SU-DHL-6 (cell line): ENCODE measurements at regions not wholly inside any gene's neighbourhood (a gene's known extent, or its start where the extent isn't known, plus 50 kb on each side); places are given as distances from the start of the nearest gene placed in this dataset.

Experiments used
- H2AFZ ChIP-seq: fragments of 200-600 bp; sonication (generic); 2 replicates; pipeline ENCODE4 v1.6.1; 2014; ENCODE audit warnings: low read depth, mild to moderate bottlenecking, moderate library complexity, mixed read lengths, antibody characterized with exemption, low read length; ENCODE audit not compliant: severe bottlenecking
- H3F3A ChIP-seq: fragments of 200-600 bp; shearing (Covaris generic); 2 replicates; pipeline ENCODE4 v1.6.0; 2016; ENCODE audit warnings: antibody characterized with exemption, mild to moderate bottlenecking; ENCODE audit not compliant: insufficient read depth
- H3K27ac ChIP-seq: fragments of 200-600 bp; sonication (generic); 2 replicates; pipeline ENCODE4 v1.5.1; 2016; ENCODE audit warnings: low read depth, mild to moderate bottlenecking, low read length, moderate library complexity, mixed read lengths
- H3K27me3 ChIP-seq: fragments of 200-600 bp; sonication (generic), shearing (Covaris generic); 2 replicates; pipeline ENCODE4 v1.6.0; 2014; ENCODE audit warnings: mild to moderate bottlenecking, low read length
- H3K36me3 ChIP-seq: fragments of 200-600 bp; sonication (generic); 2 replicates; pipeline ENCODE4 v1.6.1; 2014; ENCODE audit warnings: mild to moderate bottlenecking, low read length, mixed read lengths
- H3K4me2 ChIP-seq: fragments of 300-600, 200-600 bp; shearing (Covaris generic), sonication (generic); 2 replicates; pipeline ENCODE4 v1.6.0; 2014; ENCODE audit warnings: low read length, low read depth, mild to moderate bottlenecking; ENCODE audit not compliant: poor library complexity, severe bottlenecking
- H3K4me3 ChIP-seq: fragments of 200-600 bp; sonication (generic); 2 replicates; pipeline ENCODE4 v1.5.1; 2014; ENCODE audit warnings: antibody characterized with exemption, low read length, mild to moderate bottlenecking, mixed read lengths; ENCODE audit not compliant: insufficient read depth, poor library complexity, severe bottlenecking
- H3K79me2 ChIP-seq: fragments of 200-600 bp; sonication (generic); 2 replicates; pipeline ENCODE4 v1.6.1; 2014; ENCODE audit warnings: mild to moderate bottlenecking, low read length, moderate library complexity; ENCODE audit not compliant: insufficient read depth
- H3K9ac ChIP-seq: fragments of 200-600 bp; sonication (generic); 2 replicates; pipeline ENCODE4 v1.7.0; 2014; ENCODE audit warnings: mild to moderate bottlenecking, low read length
- H3K9me2 ChIP-seq: fragments of 200-600 bp; sonication (generic); replicated peaks from 2 replicates; pipeline ENCODE4 v1.6.1; 2014; ENCODE audit warnings: low read length; ENCODE audit not compliant: insufficient read depth
- H3K9me3 ChIP-seq: fragments of 200-600 bp; sonication (generic); 2 replicates; pipeline ENCODE4 v1.6.1; 2014; ENCODE audit warnings: low read length, mixed read lengths; ENCODE audit not compliant: insufficient read depth
- H4K20me1 ChIP-seq: fragments of 200-600 bp; sonication (generic); 2 replicates; pipeline ENCODE4 v1.6.1; 2014; ENCODE audit warnings: low read depth, mild to moderate bottlenecking, antibody characterized with exemption, low read length, moderate library complexity, mixed read lengths
- CTCF ChIP-seq: fragments of 200-600 bp; sonication (generic); IDR thresholded peaks from one replicate; pipeline ENCODE4 v1.5.1; 2017; ENCODE audit warnings: antibody characterized with exemption, mild to moderate bottlenecking, low read length, moderate library complexity; ENCODE audit not compliant: insufficient read depth, poor library complexity, severe bottlenecking
- EZH2phosphoT487 ChIP-seq: fragments of 200-600 bp; sonication (generic), shearing (Covaris generic); conservative IDR thresholded peaks from 2 replicates; pipeline ENCODE4 v1.6.1; 2018; ENCODE audit warnings: mild to moderate bottlenecking, antibody characterized with exemption, low read length, moderate library complexity, mixed read lengths

GRCh38 chr16:85180047-85180826, 68.0 kb upstream of the CIBAR2 start:
- H3K9me2 ChIP-seq: no peaks in the 10 kb centered on the region
- H3K79me2 ChIP-seq: no peaks in the 10 kb centered on the region
- TF ChIP-seq CTCF: no peak
- no peak for TF ChIP-seq EZH2phosphoT487
- no peak overlapping the region for H2AFZ ChIP-seq
- H3K36me3 ChIP-seq: no peaks in the 10 kb centered on the region
- H3K4me2 ChIP-seq: no peak overlapping the region
- H3K27ac ChIP-seq: no peak overlapping the region
- no peaks in the 10 kb centered on the region for H4K20me1 ChIP-seq
- H3K9me3 ChIP-seq: no peaks in the 10 kb centered on the region; the same call in 1 of the 2 replicates
- no peak overlapping the region for H3K4me3 ChIP-seq
- H3K27me3 ChIP-seq: no peaks in the 10 kb centered on the region
- H3F3A ChIP-seq: no peaks in the 10 kb centered on the region
- H3K9ac ChIP-seq: no peak overlapping the region

- H3K79me2 ChIP-seq: no peaks in the 10 kb centered on the region
- no peaks in the 10 kb centered on the region for H4K20me1 ChIP-seq
- H3K27ac ChIP-seq: no peak overlapping the region
- no peaks in the 10 kb centered on the region; the same call in 1 of the 2 replicates for H3K9me3 ChIP-seq
- H3K36me3 ChIP-seq: no peaks in the 10 kb centered on the region
- H3K4me3 ChIP-seq: no peak overlapping the region
- no peaks in the 10 kb centered on the region for H3K27me3 ChIP-seq
- no peak overlapping the region for H3K9ac ChIP-seq
- TF ChIP-seq EZH2phosphoT487 (no peak), CTCF (no peak)
- no peak overlapping the region for H3K4me2 ChIP-seq
- no peak overlapping the region for H2AFZ ChIP-seq
- H3F3A ChIP-seq: no peaks in the 10 kb centered on the region
- no peaks in the 10 kb centered on the region for H3K9me2 ChIP-seq
These were observed 68.8 kb upstream of the CIBAR2 start for GRCh38 chr16:85180827-85181738.

DNA sequence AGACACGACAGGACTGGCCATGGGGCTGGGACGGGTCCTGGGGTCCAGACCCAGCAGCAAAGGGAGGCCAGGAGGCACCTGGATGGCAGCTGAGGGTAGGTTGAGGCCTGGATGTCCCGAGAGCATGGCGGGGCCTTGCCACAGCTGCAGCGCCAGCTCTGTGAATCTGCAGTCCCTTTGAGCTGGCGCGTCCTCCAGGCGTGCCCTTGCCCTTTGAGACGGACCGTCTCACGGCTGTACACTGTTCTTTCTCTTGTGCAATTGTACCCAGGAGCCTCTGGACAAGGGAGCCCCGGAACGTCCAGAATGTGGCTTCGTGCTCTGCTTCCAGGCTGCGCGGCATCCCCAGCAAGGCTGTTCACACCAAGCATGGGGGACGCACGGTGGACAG, 69.5 kb upstream of the CIBAR2 start:
- Histone ChIP-seq H3K4me3 (no peak overlapping the region), H3K36me3 (no peaks in the 10 kb centered on the region), H3F3A (no peaks in the 10 kb centered on the region), H3K27ac (no peak overlapping the region), H3K4me2 (no peak overlapping the region), H3K9me3 (no peaks in the 10 kb centered on the region; the same call in 1 of the 2 replicates), H3K27me3 (no peaks in the 10 kb centered on the region), H3K79me2 (no peaks in the 10 kb centered on the region), H2AFZ (no peak overlapping the region), H4K20me1 (no peaks in the 10 kb centered on the region), H3K9me2 (no peaks in the 10 kb centered on the region), H3K9ac (no peak overlapping the region)
- TF ChIP-seq CTCF: no peak
- TF ChIP-seq EZH2phosphoT487: no peak
